ENCODE measurements at regions not wholly inside any gene's neighbourhood (a gene's known extent, or its start where the extent isn't known, plus 50 kb on each side); places are given as distances from the start of the nearest gene placed in this dataset.
"Not testable (repeated sequence)": the region's sequence is repeated elsewhere in the genome, so short reads cannot be mapped to it uniquely, and the experiment has no call there.

GRCh38 chr12:14214495-14214894 is 151.0 kb upstream of the ATF7IP start:
- H3K27ac Mint-ChIP-seq (ENCODE audit: unreplicated experiment): no peak overlapping the region
- peaks cover 26% of the 10 kb centered on the region for H3K4me1 Mint-ChIP-seq (ENCODE audit: low read depth, unreplicated experiment)
- CTCF ChIA-PET: no interaction called here
- no TSS peak for BruUV-seq (replicated peaks)
- no peaks in the 10 kb centered on the region for H3K9me3 Mint-ChIP-seq (ENCODE audit: low read depth, unreplicated experiment)
- DNase-seq: no peak
- H3K27me3 Mint-ChIP-seq (ENCODE audit: unreplicated experiment): no peaks in the 10 kb centered on the region
- H3K4me3 Mint-ChIP-seq (ENCODE audit: low read depth, unreplicated experiment): no peak overlapping the region
- TF ChIP-seq, protein P1, sequence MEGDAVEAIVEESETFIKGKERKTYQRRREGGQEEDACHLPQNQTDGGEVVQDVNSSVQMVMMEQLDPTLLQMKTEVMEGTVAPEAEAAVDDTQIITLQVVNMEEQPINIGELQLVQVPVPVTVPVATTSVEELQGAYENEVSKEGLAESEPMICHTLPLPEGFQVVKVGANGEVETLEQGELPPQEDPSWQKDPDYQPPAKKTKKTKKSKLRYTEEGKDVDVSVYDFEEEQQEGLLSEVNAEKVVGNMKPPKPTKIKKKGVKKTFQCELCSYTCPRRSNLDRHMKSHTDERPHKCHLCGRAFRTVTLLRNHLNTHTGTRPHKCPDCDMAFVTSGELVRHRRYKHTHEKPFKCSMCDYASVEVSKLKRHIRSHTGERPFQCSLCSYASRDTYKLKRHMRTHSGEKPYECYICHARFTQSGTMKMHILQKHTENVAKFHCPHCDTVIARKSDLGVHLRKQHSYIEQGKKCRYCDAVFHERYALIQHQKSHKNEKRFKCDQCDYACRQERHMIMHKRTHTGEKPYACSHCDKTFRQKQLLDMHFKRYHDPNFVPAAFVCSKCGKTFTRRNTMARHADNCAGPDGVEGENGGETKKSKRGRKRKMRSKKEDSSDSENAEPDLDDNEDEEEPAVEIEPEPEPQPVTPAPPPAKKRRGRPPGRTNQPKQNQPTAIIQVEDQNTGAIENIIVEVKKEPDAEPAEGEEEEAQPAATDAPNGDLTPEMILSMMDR (IDR thresholded peaks at IDR 0.05; ENCODE audit: unreplicated experiment): no peak
- no peaks in the 10 kb centered on the region for H3K36me3 Mint-ChIP-seq (ENCODE audit: insufficient read depth, unreplicated experiment)
- intact Hi-C loops (cut with micrococcal nuclease; ENCODE audit: unreplicated experiment): no loop called here

GRCh38 chr12:14215949-14216348 is 149.5 kb upstream of the ATF7IP start:
- CTCF ChIA-PET; H3K27me3 Mint-ChIP-seq (ENCODE audit: unreplicated experiment); intact Hi-C loops (cut with micrococcal nuclease; ENCODE audit: unreplicated experiment): not testable (repeated sequence)

DNA sequence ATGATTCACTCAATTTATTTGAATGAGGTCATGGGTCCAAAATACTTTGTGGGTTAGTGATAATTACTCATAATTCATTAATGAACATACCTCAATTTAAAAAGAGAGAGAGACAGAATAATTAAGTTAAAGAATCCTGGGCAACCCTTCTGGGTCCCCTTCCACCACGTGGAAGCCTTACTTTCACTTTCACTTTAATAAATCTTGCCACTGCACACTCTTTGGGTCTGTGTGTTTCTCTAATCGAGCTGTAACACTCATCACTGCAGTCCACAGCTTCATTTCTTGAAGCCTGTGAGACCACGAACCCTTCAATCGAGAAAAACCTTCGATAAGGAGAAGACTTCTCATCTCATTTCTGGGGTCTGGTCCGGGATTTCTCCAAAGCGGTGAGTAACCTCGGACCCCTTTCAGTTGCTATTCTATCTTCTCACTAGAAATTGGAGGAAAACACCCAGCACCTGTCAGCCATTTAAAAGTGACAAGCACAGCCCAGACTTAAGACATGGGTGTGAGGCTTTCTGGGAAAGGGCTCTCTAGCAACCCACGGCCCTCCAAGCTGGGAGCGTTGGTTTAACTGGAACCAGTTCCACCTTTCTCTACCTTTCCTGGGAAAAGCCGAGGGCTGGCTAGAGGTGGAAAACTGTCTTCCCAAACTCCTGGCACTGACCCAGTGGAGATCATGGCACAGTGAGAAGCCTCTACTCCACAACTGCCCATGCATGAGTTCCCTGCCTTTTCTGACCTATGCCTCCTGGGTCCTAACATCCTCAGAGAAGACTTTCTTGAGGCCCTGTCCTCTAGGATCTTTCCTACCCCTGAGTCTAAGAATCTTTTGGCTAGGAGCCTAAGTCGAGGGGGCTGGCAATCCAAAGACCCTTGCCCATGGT is 148.8 kb upstream of the ATF7IP start:
- intact Hi-C loops (cut with micrococcal nuclease; ENCODE audit: unreplicated experiment): no loop called here
- Mint-ChIP-seq H3K27me3 (ENCODE audit: unreplicated experiment) (no peaks in the 10 kb centered on the region), H3K27ac (ENCODE audit: unreplicated experiment) (peak overlapping the region; percentile 44), H3K4me3 (ENCODE audit: low read depth, unreplicated experiment) (no peak overlapping the region), H3K4me1 (ENCODE audit: low read depth, unreplicated experiment) (peaks cover 24% of the 10 kb centered on the region), H3K36me3 (ENCODE audit: insufficient read depth, unreplicated experiment) (no peaks in the 10 kb centered on the region), H3K9me3 (ENCODE audit: low read depth, unreplicated experiment) (no peaks in the 10 kb centered on the region)
- DNase-seq: no peak
- TF ChIP-seq, protein P1 (IDR thresholded peaks at IDR 0.05; ENCODE audit: unreplicated experiment): no peak
- no TSS peak for BruUV-seq (replicated peaks)
- CTCF ChIA-PET: no interaction called here

More at GRCh38 chr12:14215949-14216348, 149.5 kb upstream of the ATF7IP start:
- H3K36me3 Mint-ChIP-seq (ENCODE audit: insufficient read depth, unreplicated experiment); BruUV-seq (replicated peaks); H3K27ac Mint-ChIP-seq (ENCODE audit: unreplicated experiment); H3K4me3 Mint-ChIP-seq (ENCODE audit: low read depth, unreplicated experiment); H3K9me3 Mint-ChIP-seq (ENCODE audit: low read depth, unreplicated experiment); DNase-seq: not testable (repeated sequence)
- peaks cover 26% of the 10 kb centered on the region for H3K4me1 Mint-ChIP-seq (ENCODE audit: low read depth, unreplicated experiment)

DNA sequence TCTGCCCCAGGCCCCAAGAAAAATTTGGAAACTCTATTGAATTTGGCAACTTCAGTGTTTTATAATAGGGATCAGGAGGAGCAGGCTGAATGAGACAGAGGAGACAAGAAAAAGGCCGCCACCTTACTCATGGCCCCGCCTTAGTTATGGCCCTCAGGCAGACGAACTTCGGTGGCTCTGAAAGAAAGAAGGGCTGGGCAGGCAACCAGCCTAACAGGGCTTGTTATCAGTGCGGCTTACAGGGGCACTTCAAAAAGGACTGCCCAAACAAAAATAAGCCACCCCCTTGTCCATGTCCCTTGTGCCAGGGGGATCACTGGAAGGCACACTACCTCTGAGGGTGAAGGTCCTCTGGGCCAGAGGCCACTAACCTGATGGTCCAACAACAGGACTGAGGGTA is 146.3 kb upstream of the ATF7IP start:
- DNase-seq: no peak
- intact Hi-C loops (cut with micrococcal nuclease; ENCODE audit: unreplicated experiment): no loop called here
- Mint-ChIP-seq H3K4me1 (ENCODE audit: low read depth, unreplicated experiment) (peaks cover 6% of the 10 kb centered on the region), H3K27ac (ENCODE audit: unreplicated experiment) (no peak overlapping the region), H3K27me3 (ENCODE audit: unreplicated experiment) (no peaks in the 10 kb centered on the region), H3K4me3 (ENCODE audit: low read depth, unreplicated experiment) (no peak overlapping the region), H3K9me3 (ENCODE audit: low read depth, unreplicated experiment) (no peaks in the 10 kb centered on the region), H3K36me3 (ENCODE audit: insufficient read depth, unreplicated experiment) (no peaks in the 10 kb centered on the region)
- TF ChIP-seq, protein P1 (IDR thresholded peaks at IDR 0.05; ENCODE audit: unreplicated experiment): no peak
- CTCF ChIA-PET: no interaction called here
- BruUV-seq (replicated peaks): no TSS peak

DNA sequence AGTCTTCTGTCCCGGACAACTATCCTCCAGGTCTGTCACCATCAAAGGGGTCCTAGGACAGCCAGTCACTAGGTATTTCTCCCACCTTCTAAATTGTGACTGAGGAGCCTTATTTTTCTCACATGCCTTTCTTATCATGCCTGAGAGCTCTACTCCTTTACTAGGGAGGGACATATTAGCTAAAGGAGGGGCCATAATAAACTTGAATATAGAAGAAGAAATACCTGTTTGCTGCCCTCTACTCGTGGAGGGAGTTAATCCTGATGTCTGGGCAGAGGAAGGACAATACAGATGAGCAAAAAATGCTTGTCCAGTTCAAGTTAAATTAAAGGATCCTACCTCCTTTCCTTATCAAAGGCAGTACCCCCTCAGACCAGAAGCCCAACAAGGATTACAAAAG is 145.8 kb upstream of the ATF7IP start:
- H3K9me3 Mint-ChIP-seq (ENCODE audit: low read depth, unreplicated experiment); CTCF ChIA-PET; BruUV-seq (replicated peaks); H3K4me1 Mint-ChIP-seq (ENCODE audit: low read depth, unreplicated experiment); DNase-seq; intact Hi-C loops (cut with micrococcal nuclease; ENCODE audit: unreplicated experiment); H3K27me3 Mint-ChIP-seq (ENCODE audit: unreplicated experiment); H3K4me3 Mint-ChIP-seq (ENCODE audit: low read depth, unreplicated experiment); H3K27ac Mint-ChIP-seq (ENCODE audit: unreplicated experiment); H3K36me3 Mint-ChIP-seq (ENCODE audit: insufficient read depth, unreplicated experiment): not testable (repeated sequence)

Measured in Calu3 (cell line).